SIG-M5 treated with dmso at 0.1 percent for 504 hours (cell line): ENCODE measurements at regions not wholly inside any gene's neighbourhood (a gene's known extent, or its start where the extent isn't known, plus 50 kb on each side); places are given as distances from the start of the nearest gene placed in this dataset.

Source experiments
- DNase-seq: peaks from one replicate; lab custom pipeline; 2025; ENCODE audit not compliant: unreplicated experiment; lab: John Stamatoyannopoulos, UW

DNA sequence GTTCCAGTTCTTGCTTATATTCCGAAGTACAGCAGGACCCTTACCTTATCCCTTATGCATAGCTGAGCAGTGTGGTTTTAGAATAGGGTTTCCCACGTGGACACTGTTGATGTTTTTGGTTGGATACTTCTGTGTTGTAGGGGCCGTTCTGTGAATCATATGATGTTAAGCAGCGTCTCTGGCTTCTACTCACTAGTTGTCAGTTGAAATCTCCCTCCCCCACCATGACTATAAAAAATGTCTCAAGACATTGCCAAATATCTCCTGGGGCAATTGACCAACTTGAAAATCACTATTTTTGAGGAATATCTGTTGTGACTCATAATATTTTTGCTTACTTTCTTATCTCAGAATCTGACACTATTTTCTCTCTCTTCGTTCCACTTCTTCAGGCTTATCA is 713.7 kb downstream of the TSN start:
- no peak for DNase-seq

DNA sequence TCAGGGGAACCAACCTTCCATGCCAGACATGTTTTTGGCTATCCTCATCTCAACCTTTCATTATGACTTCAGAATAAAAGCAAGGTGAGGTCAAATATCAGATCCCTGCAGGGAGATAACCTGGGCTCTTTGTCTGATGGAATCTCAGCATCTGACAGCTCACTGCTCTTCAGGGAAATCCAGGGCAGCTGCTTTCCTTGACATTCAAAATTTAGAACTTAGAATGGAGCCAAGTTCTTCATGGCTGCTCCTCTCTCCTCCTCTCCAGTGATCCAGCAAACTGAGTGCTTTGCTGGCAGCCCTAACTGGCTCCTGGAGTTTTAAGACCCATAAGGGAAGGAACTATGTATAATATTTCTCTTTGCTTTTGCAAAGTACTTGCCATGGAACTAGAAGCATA is 716.3 kb downstream of the TSN start:
- DNase-seq, result no peak

- DNase-seq, result no peak
Measured at GRCh38 chr2:122478117-122478516, 722.7 kb downstream of the TSN start.

DNA sequence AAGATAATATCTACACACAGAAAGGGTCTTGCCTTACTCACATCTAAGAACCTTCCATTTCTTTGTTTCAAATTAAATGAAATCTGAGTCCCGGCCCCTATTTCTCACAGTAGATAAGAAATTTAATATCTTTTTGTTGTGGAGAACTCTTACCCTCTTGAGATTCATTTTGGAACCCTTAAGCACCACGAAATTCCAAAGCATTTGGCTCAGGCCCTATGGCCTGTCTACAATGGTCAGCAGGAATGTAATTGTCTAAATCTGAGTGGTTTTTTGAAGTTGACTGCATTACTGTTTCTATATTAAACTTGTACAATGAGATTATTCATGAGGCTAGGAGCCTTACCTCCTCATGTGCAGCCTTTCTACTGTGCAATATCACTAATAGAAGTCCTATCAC is 723.3 kb downstream of the TSN start:
- no peak for DNase-seq

DNA sequence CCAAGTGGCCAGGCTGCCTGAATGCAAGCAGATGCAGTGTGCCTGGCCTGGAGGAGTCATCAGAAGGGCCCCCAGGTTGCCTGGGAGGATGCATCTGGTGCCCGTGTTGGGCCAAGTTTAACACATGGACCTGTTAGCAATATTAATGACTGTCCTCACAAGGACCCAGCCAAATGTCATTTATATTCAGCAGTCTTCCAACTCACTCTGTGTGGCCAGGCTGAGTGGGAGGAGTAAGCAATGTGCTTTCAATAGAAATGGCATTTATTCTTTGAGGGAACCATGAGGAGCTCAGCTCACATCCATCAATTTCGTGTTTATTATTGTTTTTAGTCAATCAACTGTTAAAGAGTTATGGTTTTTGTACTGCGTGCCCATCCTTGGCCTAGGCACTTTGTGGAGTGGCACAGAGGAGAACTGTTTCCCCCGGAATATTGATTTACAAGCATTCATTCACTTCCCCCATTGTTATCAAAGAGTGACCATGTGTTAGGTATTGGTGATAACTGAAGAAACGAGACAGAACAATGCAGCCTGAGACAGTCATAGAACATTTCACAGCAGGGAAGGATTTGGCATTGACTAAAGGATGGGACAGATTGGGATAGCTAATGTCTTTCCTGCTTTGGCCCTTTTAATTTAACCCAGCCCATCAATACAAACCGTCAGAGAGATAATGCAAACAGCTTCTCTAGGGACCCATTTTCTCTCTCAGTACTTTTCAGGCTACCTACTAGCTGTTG is 725.2 kb downstream of the TSN start:
- DNase-seq, result no peak

DNA sequence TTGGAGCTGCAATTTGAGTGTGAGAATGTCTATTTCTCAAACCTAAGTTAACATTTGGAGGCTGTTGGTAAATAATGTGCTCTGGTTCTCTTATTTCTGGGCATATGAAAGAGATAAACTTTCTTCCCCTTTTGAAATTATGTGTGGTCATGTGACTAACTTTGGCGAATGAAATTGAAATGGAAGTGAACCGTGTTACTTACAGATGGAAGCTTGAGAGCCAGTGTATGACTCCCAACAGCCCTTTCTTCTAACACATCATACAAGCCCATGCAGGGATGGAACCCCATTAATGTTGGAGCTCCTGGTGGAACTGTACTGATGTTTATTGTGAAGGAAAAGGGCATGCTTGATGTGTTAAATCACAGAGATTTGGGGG is 725.8 kb downstream of the TSN start:
- DNase-seq, result no peak

DNA sequence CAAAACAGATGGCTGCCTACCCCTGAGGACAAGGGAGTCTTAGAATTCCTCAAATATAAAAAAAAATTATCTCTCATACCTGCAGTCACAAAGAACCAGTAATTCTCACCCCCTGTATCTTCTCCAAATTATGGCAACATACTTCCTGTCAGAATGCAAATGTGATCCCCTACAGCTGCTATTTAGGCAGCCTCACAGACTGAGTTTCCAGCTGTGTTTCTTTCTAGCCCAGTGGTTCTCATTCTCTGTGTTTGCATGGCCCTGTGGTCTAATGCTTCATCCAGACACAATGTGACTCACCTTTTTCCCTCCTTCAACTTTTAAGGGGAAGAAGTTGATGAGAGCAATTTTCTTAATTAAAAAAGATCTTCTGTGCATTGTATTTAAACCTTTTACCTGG is 726.3 kb downstream of the TSN start:
- no peak for DNase-seq

DNA sequence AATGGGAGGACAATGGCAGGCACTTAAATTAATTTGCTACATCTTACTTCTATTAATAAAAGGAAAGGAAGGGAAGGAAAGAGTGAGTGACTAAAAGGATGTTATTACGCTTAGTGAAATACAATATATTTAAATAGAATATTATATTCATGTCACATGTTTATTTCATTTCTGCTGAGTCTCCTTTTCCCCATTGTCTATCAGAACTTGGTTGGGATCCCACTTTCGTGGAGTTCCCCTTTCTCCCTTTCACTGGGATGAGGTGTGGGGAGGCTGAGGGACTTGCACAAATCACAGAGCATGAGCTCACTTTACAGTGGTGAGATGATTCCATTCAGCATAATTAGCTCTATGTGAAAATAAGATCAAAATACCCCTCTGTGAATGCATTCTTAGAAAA is 730.6 kb downstream of the TSN start:
- DNase-seq, result no peak

- DNase-seq, result no peak
Measured at GRCh38 chr2:122486705-122487415, 731.4 kb downstream of the TSN start.

GRCh38 chr2:122491011-122491410 is 735.6 kb downstream of the TSN start:
- DNase-seq, result no peak

DNA sequence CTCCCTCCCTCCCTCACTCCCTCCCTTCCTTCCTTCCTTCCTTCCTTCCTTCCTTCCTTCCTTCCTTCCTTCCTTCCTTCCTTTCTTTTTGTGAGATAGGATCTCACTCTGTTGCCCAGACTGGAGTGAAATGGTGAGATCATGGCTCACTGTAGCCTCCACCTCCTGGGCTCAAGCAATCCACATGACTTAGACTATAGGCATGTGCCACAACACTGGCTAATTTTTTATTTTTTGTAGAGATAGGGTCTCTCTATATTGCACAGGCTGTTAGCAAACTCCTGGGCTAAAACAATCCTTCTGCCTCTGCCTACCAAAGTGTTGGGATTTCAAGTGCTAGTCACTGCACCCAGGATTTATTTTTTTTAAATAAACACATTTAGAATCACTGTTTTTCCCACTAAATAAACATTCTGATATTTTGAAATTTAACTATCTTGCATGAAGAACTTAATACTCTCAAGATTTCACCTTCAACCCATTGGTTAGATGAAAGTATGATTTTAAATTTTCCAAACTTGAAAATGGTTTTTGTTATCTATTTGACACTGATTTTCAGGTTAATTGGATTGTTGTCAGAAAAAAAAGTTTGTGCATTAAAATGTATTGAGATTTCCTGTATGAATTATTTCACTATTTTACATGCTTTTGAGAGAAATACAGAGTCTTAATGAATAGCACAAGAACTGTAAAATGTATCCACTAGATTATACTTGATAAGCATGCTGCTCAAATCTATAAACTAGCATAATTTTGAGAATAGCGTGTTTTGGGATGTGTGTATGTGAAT is 745.1 kb downstream of the TSN start:
- no peak for DNase-seq

DNA sequence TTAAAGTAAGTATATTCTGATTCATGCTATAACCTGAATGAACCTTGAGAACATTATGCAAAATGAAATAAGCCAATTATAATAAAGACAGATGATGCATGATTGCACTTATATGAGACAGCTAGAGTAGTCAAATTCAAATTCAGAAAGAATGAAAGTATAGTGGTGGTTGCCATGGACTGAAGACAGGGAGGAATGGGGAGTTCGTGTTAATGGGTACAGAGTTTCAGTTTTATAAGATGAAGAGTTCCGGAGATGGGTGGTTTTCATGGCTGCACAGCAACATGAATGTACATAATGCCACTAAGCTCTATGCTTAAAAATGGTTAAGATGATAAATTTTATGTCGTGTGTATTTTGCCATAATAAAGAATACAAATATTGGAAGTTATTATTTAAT is 751.2 kb downstream of the TSN start:
- no peak for DNase-seq

DNA sequence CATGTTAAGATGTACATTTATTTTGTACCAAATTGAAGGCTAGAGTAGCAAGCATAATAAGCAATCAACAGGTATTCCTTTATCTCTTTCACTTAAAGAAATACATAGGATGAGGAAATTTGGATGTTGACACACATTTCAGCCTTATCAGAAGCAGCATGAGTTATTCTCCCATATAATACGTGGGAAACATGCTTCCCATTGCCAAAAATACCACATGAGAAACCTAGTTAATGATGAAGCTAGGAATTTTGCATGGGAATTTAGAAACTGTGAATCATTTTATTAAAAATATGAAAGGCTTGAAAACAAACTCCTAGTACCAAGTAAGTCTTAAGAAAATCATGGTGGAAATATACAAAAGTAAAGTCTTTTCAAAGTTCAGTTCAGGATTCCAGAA is 751.8 kb downstream of the TSN start:
- DNase-seq, result no peak

DNA sequence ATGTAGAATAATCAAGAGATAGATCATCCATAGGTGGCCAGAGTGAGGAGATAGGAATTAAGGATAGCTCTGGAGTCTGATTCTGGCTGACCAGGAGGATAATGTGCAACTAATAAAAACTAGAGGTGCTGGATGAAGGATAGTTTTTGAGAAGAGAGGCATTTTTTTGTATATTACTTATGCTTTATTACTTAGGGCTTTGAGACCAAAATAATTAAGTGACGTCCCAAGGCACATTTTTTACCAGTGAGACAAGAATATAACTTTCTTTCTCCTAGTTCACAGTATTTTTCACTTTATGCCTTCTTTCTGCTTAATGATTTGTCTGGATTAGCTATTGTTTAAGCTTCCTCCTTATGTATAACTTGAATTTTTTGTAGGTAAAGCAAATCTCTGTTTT is 756.6 kb downstream of the TSN start:
- no peak for DNase-seq

- DNase-seq, result no peak
Measured at GRCh38 chr2:122514451-122514996, 759.1 kb downstream of the TSN start.

DNA sequence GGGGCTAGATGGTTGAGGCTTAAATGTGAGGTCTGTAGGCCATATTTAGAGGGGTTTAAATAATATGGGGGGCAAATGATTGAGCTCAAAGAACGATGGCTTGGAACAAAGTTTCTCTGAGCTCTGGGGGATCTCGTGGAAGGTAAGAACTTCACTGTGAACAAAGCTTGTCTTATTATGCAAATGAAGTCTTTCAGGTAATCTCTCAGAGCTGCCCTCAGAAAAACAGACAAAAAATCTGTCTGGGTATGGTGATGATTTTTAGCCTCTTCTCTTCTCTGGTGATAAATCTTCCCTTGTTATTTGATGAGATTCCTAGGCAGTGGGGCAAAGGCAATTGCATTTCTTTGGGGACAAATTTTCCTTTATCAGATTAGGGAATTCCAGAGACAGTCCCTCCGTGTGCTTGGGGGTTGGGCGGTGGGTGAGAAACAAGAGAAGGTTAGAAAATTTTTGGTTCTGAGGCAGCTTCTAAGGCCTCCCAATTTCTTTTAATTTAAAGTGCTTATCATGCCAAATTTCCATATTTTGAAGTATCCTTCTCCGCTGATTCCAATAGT is 760.4 kb downstream of the TSN start:
- DNase-seq, result no peak

- DNase-seq, result no peak
Measured at GRCh38 chr2:122516775-122517174, 761.3 kb downstream of the TSN start.

DNA sequence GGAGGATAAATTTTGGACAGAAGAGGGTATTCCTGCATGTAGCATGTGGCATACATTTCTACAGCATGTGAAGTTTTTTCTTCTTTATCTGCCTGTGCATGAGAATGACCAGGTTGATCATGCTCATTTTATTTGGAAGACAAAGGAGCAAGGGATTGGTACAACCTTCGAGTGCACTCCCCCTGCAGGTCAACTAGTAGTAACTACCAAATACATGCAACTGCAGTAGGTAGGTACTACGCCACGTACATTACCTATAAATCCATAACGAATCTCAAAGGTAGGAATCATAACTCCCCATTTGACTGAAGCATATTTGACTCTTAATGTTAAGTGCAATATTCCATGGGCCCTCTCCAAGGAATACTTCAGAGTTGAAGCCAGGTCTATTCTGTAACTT is 763.9 kb downstream of the TSN start:
- peak; percentile 2 for DNase-seq

- DNase-seq, result no peak
Measured at GRCh38 chr2:122519821-122520611, 764.6 kb downstream of the TSN start.

DNA sequence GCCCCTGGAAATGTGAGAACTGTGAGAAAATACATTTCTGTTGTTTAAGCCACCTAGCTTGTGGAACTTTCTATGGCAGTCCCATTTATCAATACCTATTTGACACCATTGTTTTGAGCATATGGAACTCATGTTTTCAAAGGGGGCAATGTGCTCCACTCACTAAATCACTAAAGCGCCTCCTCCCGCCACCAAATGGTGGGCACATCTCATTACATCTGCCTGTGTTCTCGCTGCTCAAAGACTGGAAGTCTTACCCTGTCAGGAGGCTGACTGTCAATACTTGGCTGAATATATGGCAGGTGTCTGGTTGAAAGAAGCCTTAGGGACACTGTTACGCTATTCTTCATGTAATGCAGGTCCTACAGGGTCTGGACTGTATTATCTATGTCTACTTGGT is 767.7 kb downstream of the TSN start:
- no peak for DNase-seq

DNA sequence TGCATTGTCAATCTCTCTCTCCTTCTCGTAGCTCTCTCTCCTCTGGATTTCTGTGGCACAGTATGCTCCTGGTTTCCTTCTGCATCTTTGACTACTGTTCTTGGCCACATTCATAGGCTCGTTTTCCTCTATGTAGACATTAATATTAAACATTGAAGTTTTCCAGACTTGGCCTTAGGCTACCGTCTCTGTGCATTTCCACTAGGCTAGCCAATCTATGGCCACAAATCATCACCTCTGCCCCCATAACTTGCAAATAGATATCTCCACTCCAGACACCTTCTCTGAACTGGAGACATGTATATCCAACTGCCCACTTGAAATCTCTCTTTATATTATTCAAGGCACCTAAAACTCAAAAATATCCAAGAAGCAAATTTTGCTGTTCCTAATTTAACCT is 768.5 kb downstream of the TSN start:
- DNase-seq, result no peak
